Nephron (organoid): ENCODE measurements at regions not wholly inside any gene's neighbourhood (a gene's known extent, or its start where the extent isn't known, plus 50 kb on each side); places are given as distances from the start of the nearest gene placed in this dataset.

Experiments used
- H3K27ac Mint-ChIP-seq, 3 experiments: 2 replicates each; pipeline ENCODE4 v1.8.0; 2020; ENCODE audit warnings: mixed read lengths in 3 of 3, mild to moderate bottlenecking in 2 of 3, moderate library complexity in 1 of 3
- H3K27me3 Mint-ChIP-seq: 2 replicates; pipeline ENCODE4 v1.8.0; 2021; ENCODE audit warnings: low read depth, mild to moderate bottlenecking, moderate library complexity, mixed read lengths
- H3K36me3 Mint-ChIP-seq: 2 replicates; pipeline ENCODE4 v1.8.0; 2020; ENCODE audit warnings: low read depth, mixed read lengths
- H3K4me1 Mint-ChIP-seq: 2 replicates; pipeline ENCODE4 v1.8.0; 2020; ENCODE audit warnings: mixed read lengths
- H3K4me3 Mint-ChIP-seq, 3 experiments: 2 replicates each; pipeline ENCODE4 v1.8.0; 2020; ENCODE audit warnings: mild to moderate bottlenecking in 3 of 3, mixed read lengths in 3 of 3, moderate library complexity in 2 of 3
- H3K9me3 Mint-ChIP-seq: 2 replicates; pipeline ENCODE4 v1.8.0; 2020; ENCODE audit warnings: mixed read lengths
- TF ChIP-seq, protein P1 (sequence below), 3 experiments: fragments of 200-600 bp; sonication (generic); IDR thresholded peaks; one replicate each; pipeline ENCODE4 v1.5.0; 2021; ENCODE audit warnings: antibody characterized with exemption in 3 of 3; ENCODE audit not compliant: unreplicated experiment in 3 of 3

DNA sequence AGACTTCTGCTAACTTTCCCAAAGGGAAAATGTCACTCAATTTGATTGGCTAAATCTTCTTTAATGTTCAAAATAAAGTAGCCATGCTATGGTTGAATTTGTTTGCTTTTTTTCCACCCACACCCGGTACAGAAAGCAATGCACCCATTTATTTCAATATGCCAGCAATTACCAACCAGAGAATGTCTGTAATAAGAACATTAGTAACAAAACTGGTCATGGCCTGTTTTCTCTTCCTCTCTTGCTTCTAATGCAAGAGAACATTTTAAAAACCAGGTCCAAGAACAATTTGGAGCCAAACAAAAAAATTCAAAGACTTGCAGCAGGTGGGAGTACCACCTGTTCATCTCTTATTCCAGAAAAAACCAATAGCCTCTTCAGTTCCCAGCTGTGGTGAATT lies 1108.8 kb upstream of the PCDH20 start:
- peaks cover 10% of the 10 kb centered on the region for H3K4me1 Mint-ChIP-seq
- no peaks in the 10 kb centered on the region for H3K9me3 Mint-ChIP-seq
- peak overlapping the region in 2 of 3 experiments; percentile 42 to 48 for H3K27ac Mint-ChIP-seq
- no peak overlapping the region for H3K4me3 Mint-ChIP-seq
- no peaks in the 10 kb centered on the region for H3K27me3 Mint-ChIP-seq
- TF ChIP-seq, protein P1, sequence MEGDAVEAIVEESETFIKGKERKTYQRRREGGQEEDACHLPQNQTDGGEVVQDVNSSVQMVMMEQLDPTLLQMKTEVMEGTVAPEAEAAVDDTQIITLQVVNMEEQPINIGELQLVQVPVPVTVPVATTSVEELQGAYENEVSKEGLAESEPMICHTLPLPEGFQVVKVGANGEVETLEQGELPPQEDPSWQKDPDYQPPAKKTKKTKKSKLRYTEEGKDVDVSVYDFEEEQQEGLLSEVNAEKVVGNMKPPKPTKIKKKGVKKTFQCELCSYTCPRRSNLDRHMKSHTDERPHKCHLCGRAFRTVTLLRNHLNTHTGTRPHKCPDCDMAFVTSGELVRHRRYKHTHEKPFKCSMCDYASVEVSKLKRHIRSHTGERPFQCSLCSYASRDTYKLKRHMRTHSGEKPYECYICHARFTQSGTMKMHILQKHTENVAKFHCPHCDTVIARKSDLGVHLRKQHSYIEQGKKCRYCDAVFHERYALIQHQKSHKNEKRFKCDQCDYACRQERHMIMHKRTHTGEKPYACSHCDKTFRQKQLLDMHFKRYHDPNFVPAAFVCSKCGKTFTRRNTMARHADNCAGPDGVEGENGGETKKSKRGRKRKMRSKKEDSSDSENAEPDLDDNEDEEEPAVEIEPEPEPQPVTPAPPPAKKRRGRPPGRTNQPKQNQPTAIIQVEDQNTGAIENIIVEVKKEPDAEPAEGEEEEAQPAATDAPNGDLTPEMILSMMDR (IDR thresholded peaks at IDR 0.05; ENCODE audit: unreplicated experiment in 3 of 3), result no peak
- H3K36me3 Mint-ChIP-seq, result no peaks in the 10 kb centered on the region

DNA sequence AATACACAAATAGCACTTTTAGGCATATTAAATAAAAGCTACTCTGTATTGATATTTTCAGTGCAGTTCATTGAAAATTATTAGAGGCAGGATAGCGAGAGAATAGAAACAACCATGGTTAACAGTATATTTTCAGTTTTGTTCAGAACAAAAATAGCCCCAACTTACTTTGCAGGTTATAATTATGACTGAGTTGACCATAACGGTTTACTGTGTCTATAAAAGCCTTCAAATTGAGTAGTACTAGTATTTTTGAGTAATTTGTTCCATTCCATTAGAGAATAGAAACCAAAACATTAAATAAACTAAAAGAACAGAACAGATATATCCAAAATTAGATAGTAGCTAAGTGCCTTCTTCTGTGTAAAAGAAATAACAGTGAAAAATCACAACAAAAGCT lies 1108.4 kb upstream of the PCDH20 start:
- TF ChIP-seq, protein P1 (IDR thresholded peaks at IDR 0.05; ENCODE audit: unreplicated experiment in 3 of 3), result no peak
- H3K27me3 Mint-ChIP-seq, result no peaks in the 10 kb centered on the region
- no peaks in the 10 kb centered on the region for H3K9me3 Mint-ChIP-seq
- H3K4me3 Mint-ChIP-seq, result no peak overlapping the region
- H3K36me3 Mint-ChIP-seq, result no peaks in the 10 kb centered on the region
- no peak overlapping the region for H3K27ac Mint-ChIP-seq
- peaks cover 10% of the 10 kb centered on the region for H3K4me1 Mint-ChIP-seq

DNA sequence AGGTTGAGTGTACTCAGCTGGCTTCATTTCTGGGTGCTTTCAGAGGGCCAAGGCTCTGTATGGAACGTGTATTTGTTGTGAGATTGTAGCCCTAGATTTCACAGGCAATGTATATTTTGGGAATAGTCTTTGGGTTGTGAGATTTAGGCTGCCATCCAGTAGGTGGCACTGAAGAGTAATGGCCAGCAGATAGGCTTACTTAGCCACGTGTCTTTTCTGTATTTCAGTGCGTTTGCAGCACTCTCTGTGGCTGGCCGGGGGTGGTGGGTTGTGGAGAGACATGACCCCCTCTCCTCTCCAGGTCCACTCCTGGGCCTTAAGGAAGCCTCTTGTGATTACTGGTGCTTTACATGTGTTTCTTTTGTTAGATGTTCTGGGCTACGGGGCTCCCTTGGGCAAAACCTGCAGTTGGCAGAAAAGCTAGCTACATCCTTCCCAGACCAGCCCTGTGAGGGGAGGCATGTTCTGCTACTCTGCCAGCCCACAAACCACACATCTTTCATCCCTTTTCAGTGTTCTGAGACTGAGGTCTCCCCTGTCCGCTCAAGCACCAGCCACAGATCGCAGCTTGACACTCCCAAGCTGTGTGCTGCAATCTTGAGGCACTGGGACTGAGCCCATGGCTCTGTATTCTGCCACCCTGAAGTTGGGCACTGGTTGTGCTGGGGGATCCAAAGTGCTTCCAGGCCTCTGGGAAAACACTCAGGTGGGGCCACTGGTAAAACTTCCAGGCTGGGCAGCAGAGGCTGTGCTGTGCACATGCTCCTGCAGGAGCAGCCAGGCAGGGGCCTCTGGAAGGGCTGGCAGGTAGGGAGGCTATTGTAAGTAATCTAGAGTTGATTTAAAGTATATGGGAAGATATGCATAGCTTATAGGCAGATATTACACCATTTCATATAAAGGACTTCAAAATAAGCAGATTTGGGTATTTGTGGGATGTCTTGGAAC lies 1096.8 kb upstream of the PCDH20 start:
- H3K9me3 Mint-ChIP-seq, result no peaks in the 10 kb centered on the region
- H3K27me3 Mint-ChIP-seq, result no peaks in the 10 kb centered on the region
- no peaks in the 10 kb centered on the region for H3K4me1 Mint-ChIP-seq

DNA sequence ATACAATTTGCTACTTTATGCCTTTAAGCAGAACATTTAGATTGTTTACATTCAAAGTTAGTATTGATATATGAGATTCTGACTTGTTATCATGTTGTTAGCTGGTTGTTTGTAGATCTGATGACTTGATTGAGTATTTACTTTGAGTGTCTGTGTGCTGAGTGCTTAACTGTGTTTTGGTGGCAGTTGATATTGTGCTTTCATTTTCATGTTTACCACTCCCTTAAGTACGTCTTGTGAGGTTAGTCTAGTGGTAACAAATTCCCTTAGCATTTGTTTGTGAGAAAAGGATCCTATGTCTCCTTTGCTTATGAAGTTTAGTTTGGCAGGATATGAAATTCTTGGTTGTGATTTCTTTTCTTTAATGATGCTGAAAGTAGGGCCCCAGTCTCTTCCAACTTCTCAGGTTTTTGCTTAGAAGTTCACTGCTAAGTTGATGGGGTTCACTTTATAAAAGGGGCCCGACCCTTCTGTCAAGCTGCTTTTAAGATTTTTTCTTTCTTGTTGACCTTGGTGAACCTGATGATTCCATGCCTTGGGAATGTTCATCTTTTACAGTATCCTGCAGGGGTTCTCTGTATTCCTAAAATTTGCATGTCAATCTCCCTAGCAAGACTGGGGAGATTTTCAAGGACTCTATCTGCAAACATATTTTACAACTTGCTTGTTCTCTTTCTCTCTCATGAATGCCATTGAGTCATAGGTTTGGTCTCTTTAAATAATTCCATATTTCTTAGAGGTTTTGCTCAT lies 1095.4 kb upstream of the PCDH20 start:
- no peaks in the 10 kb centered on the region for H3K9me3 Mint-ChIP-seq
- TF ChIP-seq, protein P1 (IDR thresholded peaks at IDR 0.05; ENCODE audit: unreplicated experiment in 3 of 3), result no peak
- no peaks in the 10 kb centered on the region for H3K27me3 Mint-ChIP-seq
- no peaks in the 10 kb centered on the region for H3K36me3 Mint-ChIP-seq
- no peaks in the 10 kb centered on the region for H3K4me1 Mint-ChIP-seq
- no peak overlapping the region for H3K27ac Mint-ChIP-seq
- no peak overlapping the region for H3K4me3 Mint-ChIP-seq

More for the DNA sequence above, 1096.8 kb upstream of the PCDH20 start:
- H3K4me3 Mint-ChIP-seq, result no peak overlapping the region
- no peak overlapping the region for H3K27ac Mint-ChIP-seq
- no peaks in the 10 kb centered on the region for H3K36me3 Mint-ChIP-seq
- TF ChIP-seq, protein P1 (IDR thresholded peaks at IDR 0.05; ENCODE audit: unreplicated experiment in 3 of 3), result peak; percentile 45 to 60 (median 49)

DNA sequence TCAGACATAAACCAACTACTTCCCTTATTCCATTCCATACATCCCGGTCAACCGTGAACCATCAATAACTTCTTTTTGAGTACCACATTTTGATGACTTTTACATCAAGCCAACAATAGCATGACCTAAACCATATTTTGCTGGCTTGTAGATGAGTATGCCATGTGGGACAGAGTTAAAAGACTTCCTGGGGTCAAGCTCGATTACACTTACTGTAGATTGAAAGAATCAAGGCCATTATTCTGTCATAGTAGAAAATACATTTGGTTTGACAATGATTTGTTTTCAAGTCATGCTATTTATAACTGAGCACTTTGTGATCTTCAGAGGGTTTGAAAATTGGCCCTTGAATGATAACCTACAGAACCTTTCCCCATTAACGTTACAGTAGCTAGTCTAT lies 1086.9 kb upstream of the PCDH20 start:
- no peak overlapping the region for H3K4me3 Mint-ChIP-seq
- H3K9me3 Mint-ChIP-seq, result no peaks in the 10 kb centered on the region
- TF ChIP-seq, protein P1 (IDR thresholded peaks at IDR 0.05; ENCODE audit: unreplicated experiment in 3 of 3), result no peak
- H3K4me1 Mint-ChIP-seq, result no peaks in the 10 kb centered on the region
- no peaks in the 10 kb centered on the region for H3K27me3 Mint-ChIP-seq
- H3K27ac Mint-ChIP-seq, result no peak overlapping the region
- no peaks in the 10 kb centered on the region for H3K36me3 Mint-ChIP-seq
